HG03571 (cell line): ENCODE measurements at regions not wholly inside any gene's neighbourhood (a gene's known extent, or its start where the extent isn't known, plus 50 kb on each side); places are given as distances from the start of the nearest gene placed in this dataset.
"Not testable (repeated sequence)": the region's sequence is repeated elsewhere in the genome, so short reads cannot be mapped to it uniquely, and the experiment has no call there.

Experiments
- ATAC-seq: cut with Tn5 transposase; IDR thresholded peaks from one replicate; pipeline ENCODE4 v1.9.1; 2021; ENCODE audit not compliant: unreplicated experiment

DNA sequence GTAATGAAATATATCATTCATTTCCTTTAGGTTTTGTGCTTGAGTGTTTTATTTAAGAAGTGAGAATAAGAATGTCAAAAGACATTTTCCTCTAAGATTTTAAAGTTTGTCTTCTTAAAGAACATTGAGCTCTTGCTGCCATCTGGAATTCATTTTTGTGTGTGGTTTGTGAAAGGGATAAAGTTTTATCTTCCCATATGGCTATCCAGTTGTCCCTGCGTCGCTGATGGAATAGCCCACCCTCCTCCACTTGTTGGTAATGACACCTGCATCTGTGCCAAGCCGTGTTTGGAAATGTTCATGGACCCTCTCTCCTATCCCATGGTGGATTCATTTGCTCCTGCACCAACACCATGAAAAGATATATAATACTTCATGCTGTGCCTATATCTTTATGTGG, 901.5 kb downstream of the BRD1 start:
- ATAC-seq = no peak

DNA sequence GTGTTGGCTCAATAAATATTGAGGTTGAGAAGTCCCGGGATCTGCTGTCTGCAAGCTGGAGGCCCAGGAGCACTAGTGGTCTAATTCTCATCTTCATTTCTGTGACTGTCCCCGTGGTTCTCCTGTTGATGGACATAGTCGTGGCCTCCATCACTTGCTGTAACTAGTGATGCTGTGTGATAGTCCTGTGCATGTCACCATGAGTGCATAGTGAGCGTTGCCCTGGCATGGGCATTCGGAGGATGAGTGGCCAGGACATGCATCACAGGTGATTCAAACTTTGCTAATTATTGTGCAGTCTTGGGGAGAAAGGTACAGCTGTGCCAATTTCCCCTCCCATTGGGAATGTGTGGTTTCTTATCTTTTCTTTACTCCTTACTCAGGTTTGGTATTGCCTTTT, 902.2 kb downstream of the BRD1 start:
- ATAC-seq = no peak

DNA sequence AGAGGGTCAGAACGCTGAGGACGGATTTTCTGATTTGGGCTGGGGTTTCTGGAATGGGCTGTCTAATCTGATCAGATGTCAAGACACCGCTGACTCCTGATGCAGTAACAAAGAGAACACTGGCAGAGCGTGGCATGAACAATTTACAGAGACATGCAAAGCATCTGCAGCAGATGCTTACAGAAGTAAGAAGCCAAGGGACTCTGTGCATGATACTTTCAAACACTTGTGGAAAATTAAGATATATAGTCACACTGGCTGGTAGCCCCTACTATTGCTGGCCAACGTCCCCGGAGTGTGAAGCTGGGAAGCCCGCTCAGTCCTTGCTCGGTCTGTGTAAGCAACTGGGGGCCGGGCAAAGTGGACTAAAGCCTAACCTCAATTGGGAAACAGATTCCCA, 903.7 kb downstream of the BRD1 start:
- ATAC-seq = no peak

DNA sequence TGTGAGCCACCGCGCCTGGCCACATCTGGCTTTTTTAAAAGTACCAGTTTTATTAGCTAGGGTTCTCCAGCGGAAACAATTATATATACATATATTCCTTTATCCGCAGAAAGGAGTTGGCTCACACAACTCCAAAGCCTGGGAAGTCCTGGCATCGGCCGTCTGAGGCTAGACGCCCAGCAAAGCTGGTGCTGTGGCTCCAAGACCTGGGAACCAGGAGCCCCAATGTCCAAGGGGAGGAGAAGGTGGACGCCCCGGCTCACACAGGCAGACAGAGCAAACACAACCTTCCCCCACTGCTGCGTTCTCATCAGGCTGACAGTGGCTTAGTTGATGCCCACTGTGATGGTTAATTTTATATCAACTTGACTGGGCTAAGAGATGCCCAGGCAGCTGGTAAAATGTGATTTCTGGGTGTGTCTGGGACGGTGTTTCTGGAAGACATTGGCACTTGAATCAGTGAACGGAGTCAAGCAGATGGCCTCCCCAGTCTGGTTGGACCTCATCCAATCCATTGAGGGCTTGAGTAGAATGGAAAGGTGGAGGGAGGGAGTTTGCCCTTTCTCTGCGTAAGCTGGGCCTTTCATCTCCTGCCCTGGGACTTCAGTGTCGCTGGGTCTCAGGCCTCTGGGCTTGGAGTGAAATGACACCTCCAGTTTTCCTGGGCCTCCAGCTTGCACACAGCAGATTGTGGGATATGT, 904.4 kb downstream of the BRD1 start:
- no peak for ATAC-seq

DNA sequence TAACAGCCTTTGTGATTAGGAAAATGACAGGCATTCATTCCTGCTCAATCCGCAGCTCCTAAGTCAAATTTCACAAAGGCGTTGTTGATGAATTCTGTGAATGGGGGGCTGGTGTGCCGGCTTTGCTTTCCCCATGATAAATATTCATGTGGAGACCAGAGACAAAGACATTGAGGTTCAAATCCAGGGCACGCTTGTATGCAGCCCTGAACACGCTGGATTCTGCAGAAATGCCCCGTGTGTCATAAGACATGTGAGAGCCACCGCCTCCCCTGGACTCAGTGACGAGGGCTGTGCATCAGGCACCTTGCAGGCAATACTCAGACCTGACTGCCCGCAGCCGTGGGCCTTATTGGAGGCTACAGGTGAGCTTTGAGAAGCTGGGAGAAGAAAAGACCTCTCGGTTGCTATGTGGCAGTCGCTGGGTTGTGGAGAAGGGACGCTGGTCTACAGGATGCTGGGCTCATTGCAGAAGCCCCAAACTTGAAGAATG, 906.2 kb downstream of the BRD1 start:
- no peak for ATAC-seq

DNA sequence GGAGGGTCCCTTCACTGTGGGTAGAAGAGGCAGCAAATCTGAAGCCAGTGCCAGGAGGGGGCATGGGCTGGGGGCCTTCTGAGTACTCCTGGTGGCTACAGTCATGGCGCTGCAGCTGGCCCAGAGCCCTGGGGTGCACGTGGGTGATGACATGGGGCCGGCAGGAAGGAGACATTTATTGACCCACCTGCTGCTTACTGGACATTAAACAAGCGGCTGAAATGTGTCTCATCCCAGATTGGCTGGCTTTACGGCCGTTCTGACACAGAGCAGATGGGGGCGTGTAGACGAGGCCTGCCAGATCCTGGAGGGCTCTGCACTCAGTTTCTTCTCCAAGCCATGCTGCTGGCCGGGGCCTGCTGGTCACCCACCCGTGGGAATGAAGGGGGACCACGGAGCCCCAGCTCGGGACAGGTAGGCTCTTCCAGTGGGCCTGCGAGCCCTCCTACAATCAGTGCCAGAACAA, 906.9 kb downstream of the BRD1 start:
- ATAC-seq = no peak

DNA sequence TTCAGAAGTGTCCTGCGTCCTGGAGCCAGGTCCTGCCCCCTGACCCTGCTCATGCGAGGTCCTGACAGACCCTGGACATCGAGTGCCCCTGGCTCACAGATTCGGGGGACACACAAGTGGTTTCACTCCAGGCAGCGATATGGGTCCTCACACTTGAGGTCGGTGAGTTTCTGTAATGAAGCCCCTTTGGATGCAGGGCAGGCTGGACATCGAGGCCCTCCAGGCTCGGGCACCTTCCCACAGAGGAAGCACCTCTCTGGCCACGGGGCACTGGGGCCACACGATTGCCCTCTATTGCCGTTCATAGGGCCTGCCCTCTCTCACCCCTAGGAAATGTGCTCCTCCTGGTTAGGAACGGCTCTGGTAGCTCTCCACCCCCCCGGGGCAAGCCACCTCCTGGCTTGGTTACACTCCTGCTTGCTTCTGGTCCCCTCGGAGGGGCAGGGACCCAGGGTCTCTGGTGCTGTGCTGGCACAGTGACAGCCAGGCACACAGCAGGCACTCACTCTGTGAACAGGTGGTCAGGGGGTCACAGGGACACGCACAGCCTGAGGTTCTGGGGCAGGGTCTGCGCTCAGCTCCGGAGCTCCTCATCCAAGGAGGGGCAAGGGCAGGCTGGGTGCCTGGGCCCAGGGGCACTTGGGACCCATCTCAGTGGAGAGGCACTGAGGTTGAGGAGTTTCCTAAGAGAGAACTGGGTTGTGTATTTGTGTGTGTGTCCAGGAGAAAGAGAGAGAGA, 907.7 kb downstream of the BRD1 start:
- no peak for ATAC-seq

DNA sequence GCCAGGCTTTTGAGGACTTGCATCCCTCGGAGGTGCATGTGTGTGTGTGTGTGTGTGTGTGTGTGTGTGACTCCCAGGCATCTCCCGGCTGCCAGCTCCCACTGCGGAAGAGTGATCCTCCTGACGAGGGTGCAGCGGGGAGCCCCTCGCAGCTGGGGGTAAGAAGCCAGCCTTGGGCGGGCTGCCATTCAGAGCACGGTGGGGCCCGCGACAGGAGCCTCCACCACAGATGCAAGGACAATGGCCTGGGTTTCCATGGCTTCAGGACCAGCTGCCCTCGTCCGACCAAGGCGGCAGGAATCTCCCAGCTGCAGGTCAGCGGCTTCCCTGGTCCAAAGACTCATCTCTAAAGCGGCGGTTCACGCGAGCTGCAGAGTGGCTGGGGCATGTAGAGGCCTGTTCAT, 908.5 kb downstream of the BRD1 start:
- ATAC-seq = no peak

DNA sequence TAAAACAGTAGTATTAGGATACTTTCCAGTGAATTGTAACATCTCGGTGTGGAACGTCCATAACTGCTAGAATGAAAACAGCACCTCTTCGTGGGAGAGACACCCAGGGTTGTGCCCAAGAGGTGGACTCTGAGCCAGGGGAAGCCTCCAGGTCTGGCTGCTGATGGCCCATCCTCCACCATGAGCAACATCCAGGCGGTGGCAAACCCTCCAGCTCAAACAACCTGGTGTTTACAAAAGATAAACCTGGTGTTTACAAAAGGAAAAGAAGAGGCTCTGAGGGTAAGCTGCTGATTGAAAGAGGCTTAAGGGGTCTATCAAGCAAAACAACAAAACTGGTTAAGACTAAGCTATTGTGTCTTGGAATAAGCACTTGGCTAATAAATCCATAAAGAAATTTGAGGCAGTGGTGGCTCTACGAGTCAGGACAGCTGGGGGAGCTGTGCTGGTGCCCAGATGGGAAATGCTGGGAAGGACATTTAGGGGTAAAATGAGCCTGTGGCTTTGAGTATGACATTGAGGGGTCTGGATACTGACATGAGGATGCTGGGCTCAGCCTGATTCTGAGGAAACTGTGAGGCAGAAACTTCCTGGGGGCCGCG, 909.0 kb downstream of the BRD1 start:
- no peak for ATAC-seq

DNA sequence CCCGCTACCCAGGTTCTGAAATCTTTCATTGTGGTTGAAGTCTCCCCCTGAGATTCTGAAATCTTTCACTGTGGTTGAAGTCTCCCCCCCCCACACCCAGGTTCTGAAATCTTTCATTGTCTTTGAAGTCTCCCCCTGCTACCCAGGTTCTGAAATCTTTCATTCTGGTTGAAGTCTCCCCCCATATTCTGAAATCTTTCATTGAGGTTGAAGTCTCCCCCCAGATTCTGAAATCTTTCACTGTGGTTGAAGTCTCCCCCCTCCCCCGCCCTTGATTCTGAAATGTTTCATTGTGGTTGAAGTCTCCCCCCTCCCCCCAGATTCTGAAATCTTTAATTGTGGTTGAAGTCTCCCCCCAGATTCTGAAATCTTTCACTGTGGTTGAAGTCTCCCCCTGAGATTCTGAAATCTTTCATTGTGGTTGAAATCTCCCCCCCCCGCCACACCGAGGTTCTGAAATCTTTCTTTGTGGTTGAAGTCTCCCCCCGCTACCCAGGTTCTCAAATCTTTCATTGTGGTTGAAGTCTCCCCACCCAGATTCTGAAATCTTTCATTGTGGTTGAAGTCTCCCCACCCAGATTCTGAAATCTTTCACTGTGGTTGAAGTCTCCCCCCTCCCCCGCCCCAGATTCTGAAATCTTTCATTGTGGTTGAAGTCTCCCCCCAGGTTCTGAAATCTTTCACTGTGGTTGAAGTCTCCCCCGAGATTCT, 915.2 kb downstream of the BRD1 start:
- not testable (repeated sequence) for ATAC-seq

DNA sequence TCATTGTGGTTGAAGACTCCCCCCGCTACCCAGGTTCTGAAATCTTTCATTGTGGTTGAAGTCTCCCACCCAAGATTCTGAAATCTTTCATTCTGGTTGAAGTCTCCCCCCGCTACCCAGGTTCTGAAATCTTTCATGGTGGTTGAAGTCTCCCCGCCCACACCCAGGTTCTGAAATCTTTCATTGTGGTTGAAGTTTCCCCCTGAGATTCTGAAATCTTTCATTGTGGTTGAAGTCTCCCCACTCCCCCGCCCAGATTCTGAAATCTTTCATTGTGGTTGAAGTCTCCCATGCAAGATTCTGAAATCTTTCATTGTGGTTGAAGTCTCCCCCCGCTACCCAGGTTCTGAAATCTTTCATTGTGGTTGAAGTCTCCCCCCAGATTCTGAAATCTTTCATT, 916.0 kb downstream of the BRD1 start:
- ATAC-seq = not testable (repeated sequence)

DNA sequence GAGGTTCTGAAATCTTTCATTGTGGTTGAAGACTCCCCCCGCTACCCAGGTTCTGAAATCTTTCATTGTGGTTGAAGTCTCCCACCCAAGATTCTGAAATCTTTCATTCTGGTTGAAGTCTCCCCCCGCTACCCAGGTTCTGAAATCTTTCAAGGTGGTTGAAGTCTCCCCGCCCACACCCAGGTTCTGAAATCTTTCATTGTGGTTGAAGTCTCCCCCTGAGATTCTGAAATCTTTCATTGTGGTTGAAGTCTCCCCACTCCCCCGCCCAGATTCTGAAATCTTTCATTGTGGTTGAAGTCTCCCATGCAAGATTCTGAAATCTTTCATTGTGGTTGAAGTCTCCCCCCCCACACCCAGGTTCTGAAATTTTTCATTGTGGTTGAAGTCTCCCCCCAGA, 916.6 kb downstream of the BRD1 start:
- not testable (repeated sequence) for ATAC-seq

DNA sequence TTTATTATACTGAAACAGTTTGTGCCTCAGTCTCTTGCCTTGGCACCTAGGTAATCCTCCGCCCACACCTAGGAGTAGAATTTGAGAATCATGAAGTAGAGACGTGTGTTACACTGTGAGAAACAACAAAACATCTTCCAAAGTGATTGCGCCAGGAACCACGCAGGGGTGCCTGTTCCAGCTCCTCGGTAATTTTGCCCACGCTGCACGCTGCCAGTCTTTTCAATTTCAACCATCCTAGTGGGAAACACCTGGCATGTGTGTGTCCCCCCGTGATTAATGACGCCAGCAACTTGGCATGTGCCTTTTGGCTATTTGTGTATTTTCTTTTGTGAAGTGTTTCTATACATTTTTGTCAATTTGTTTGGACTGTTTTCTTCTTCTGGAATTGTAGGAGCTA, 919.1 kb downstream of the BRD1 start:
- ATAC-seq = no peak

DNA sequence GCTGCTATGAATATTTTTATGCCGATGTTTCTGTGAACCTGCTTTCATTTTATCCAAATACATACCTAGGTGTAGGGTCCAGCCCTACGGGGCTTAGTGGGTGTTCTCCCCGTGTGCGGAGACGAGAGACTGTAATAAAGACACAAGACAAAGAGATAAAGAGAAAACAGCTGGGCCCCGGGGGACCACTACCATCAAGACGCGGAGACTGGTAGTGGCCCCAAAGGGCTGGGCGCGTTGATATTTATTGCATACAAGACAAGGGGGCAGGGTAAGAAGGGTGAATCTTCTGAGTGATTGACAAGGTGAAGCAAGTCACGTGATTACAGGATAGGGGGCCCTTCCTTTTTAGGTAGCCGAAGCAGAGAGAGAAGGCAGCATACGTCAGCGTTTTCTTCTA, 920.1 kb downstream of the BRD1 start:
- no peak for ATAC-seq

DNA sequence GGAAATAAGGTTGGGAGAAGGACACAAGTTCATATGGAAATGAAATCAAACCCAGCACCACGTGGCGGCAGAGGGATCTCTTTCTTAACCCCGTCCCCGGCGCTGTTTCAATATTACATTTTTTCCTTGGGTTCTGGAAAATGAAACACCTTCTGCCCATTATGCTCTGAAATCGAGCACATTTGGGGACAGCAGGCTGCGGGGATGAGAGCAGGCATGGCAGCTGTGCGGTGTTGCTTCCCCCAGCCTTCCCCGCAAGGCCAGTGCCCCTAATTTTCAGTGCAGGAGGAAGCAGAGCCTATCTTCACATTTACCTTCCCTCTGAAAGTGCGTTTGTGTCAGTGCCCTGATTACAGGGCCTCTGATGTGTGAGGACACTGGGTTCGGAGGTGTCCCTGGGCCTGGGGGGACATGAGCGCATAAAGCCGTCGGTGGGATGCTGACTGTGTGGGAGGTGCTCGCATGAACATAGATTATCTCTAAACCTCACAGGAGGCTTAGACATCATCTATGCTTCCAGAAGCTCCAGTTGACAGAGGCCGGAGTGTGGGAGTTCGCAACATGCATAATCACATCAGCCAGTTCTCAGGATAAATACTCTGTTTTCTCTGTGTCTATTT, 921.3 kb downstream of the BRD1 start:
- no peak for ATAC-seq

DNA sequence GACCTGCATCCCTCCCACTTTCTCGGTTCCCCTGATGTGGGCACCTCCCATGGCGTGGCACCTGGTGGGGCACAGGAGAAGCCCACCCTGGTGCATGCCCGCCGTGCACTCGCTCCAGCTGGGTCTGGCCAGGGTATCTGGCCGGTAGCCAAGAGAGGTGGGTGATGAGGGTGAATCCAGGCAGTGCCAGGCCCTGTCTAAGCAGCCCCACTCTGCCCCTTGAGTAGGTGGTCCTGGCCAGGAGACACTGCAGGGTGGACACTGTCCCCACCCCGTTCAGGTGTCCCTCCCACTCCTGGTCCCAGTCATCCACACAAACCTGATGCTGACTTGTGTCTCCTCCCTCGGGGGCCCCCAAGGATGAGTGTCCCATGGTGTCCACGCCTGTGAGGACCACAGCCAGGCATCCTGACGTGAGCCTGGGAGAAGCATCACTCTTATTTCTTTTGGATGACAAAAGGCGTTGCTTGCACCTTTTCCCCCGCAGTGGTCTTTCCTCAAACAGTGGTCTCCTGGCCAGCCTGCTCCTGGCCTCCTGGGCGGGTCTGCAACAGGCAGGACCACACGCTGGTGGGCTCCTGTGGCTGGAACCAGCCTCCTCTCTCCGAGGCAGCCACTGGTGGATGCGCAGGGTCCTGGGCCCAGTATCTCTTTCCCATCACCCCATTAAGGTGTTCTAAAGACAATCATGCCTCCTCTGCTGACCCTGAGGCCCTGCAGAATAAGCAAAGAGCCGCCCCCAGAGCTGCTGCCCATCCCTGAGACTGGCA, 922.3 kb downstream of the BRD1 start:
- no peak for ATAC-seq

DNA sequence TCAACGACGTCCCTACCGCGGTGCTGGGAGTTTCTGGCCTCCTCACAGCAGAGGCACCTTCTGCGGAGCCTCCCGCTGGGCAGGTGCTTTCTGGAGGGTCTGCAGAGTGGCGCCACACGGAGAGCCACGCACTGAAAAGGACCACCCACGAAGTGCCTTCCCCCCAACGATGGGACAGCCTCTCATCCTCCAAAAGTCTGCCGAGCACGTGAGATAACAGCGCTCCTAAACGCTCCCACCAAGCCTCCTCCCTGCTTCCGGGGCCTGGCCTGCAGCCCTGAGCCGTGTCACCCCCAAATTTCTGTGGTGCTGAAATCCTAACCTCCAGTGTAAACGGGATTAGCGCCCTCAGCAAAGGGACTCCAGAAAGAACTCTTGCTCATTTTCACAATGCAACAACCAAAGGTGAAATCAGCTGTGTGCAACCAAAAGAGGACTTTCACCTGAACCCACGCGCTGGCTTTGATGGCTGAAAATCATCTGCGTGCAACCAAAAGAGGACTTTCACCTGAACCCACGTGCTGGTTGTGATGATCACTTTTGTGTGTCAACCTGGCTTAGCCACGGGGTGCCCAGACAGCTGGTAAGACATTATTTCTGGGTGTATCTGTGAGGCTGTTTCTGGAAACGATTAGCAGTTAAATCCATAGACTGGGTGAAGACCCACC, 924.6 kb downstream of the BRD1 start:
- no peak for ATAC-seq

DNA sequence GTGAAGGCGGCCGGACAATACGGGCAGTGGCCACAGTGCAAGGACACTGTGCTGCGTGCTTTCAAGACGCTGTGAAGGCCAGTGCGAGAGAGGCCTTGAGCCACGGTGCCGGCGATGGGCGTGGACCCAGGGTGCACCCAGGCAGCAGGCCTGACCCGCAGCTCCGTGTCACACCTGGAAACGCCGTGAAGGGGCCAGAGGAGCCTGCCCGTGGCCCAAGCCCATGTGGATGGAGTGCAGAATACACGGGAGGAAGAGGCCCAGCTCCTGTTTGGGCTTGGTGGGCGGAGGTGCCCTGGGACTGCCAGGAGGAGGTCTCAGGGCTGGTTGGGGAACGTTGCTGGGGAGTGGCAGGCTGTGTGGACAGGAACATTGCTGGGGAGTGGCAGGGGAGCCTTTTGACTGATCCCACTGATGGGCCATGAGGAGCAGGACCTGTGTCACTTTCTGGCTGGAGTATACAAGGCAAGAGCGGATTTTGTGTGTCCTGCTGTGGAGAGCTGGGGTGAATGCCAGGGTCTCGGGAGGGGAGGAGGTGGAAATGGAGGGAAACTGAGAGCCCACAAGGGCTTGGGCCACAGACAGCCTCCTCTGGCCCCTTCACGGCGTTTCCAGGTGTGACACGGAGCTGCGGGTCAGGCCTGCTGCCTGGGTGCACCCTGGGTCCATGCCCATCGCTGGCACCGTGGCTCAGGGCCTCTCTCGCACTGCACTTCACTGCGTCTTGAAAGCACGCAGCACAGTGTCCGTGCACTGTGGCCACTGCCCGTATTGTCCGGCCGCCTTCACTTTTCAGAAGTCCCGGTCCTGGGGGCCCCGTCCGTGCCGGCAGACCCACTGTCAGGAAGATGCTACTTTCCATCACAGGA, 925.4 kb downstream of the BRD1 start:
- ATAC-seq = no peak

DNA sequence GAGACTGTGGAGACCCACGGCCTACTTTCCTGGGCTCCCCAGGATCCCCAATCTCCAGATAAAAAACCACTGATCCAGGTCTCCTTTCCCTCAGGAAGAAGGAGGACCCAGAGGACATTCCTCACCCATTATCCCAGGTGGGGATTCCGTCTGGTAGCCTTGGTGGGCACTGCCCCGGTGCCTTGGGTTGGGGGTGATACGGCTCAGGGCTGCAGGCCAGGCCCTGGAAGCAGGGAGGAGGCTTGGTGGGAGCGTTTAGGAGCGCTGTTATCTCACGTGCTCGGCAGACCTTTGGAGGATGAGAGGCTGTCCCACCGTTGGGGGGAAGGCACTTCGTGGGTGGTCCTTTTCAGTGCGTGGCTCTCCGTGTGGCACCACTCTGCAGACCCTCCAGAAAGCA, 926.3 kb downstream of the BRD1 start:
- ATAC-seq = no peak
